HEK293 (cell line): ENCODE measurements at regions not wholly inside any gene's neighbourhood (a gene's known extent, or its start where the extent isn't known, plus 50 kb on each side); places are given as distances from the start of the nearest gene placed in this dataset.

ENCODE experiments used
- FEZF1 ChIP-seq: fragments of 450-650 bp; formaldehyde crosslinking; IDR thresholded peaks from 2 replicates; pipeline ENCODE4 v1.5.1; 2016; ENCODE audit warnings: missing biosample characterization, missing genetic modification characterization
- GLI4 ChIP-seq: fragments of 450-650 bp; formaldehyde crosslinking; IDR thresholded peaks from 2 replicates; pipeline ENCODE4 v1.5.1; 2016; ENCODE audit warnings: missing biosample characterization, missing genetic modification characterization
- SALL2 ChIP-seq: fragments of 450-650 bp; formaldehyde crosslinking; IDR thresholded peaks from 2 replicates; pipeline ENCODE4 v1.5.0; 2017; ENCODE audit warnings: missing biosample characterization, mild to moderate bottlenecking, missing genetic modification characterization, borderline replicate concordance
- SP3 ChIP-seq: fragments of 450-650 bp; formaldehyde crosslinking; IDR thresholded peaks from 2 replicates; pipeline ENCODE4 v1.5.1; 2016; ENCODE audit warnings: missing biosample characterization, missing genetic modification characterization
- TRIM28 ChIP-seq: IDR thresholded peaks from 2 replicates; pipeline ENCODE4 v1.6.1; 2011; ENCODE audit warnings: low read length, control low read depth, borderline replicate concordance
- WT1 ChIP-seq: fragments of 450-650 bp; formaldehyde crosslinking; IDR thresholded peaks from 2 replicates; pipeline ENCODE4 v1.5.1; 2016; ENCODE audit warnings: missing biosample characterization, missing genetic modification characterization
- YY2 ChIP-seq: fragments of 450-650 bp; formaldehyde crosslinking; IDR thresholded peaks from 2 replicates; pipeline ENCODE4 v1.5.1; 2016; ENCODE audit warnings: missing biosample characterization, missing genetic modification characterization
- ZBTB17 ChIP-seq: fragments of 450-650 bp; formaldehyde crosslinking; IDR thresholded peaks from 2 replicates; pipeline ENCODE4 v1.5.1; 2016; ENCODE audit warnings: missing biosample characterization, missing genetic modification characterization
- ZNF132 ChIP-seq: fragments of 450-650 bp; formaldehyde crosslinking; IDR thresholded peaks from 2 replicates; pipeline ENCODE4 v1.5.1; 2017; ENCODE audit warnings: missing biosample characterization, missing genetic modification characterization, borderline replicate concordance
- ZNF146 ChIP-seq: fragments of 450-650 bp; formaldehyde crosslinking; IDR thresholded peaks from 2 replicates; pipeline ENCODE4 v1.5.1; 2016; ENCODE audit warnings: missing biosample characterization, missing genetic modification characterization
- ZNF175 ChIP-seq: fragments of 450-650 bp; formaldehyde crosslinking; IDR thresholded peaks from 2 replicates; pipeline ENCODE4 v1.5.1; 2016; ENCODE audit warnings: missing biosample characterization, missing genetic modification characterization
- ZNF19 ChIP-seq: fragments of 450-650 bp; formaldehyde crosslinking; IDR thresholded peaks from 2 replicates; pipeline ENCODE4; 2016; ENCODE audit warnings: missing biosample characterization, missing genetic modification characterization, low read depth
- ZNF239 ChIP-seq: fragments of 450-650 bp; formaldehyde crosslinking; IDR thresholded peaks from 2 replicates; pipeline ENCODE4 v1.5.1; 2016; ENCODE audit warnings: missing biosample characterization, missing genetic modification characterization
- ZNF274 ChIP-seq, 2 experiments: fragments of 200-500 bp in 1 of 2; fragments of 450-650 bp in 1 of 2; sonication (Bioruptor generic) in 1 of 2; formaldehyde crosslinking in 1 of 2; IDR thresholded peaks; 2 replicates each; pipeline versions ENCODE4 v1.5.1 to v1.6.1; 2014 to 2016; ENCODE audit warnings: borderline replicate concordance in 1 of 2, inconsistent platforms in 1 of 2, low read length in 1 of 2, missing biosample characterization in 1 of 2, missing genetic modification characterization in 1 of 2
- ZNF292 ChIP-seq: fragments of 450-650 bp; formaldehyde crosslinking; IDR thresholded peaks from 2 replicates; pipeline ENCODE4 v1.5.1; 2016; ENCODE audit warnings: low read depth, missing biosample characterization, missing genetic modification characterization, borderline replicate concordance
- ZNF341 ChIP-seq: fragments of 450-650 bp; formaldehyde crosslinking; IDR thresholded peaks from 2 replicates; pipeline ENCODE4; 2016; ENCODE audit warnings: low read depth, missing biosample characterization, missing genetic modification characterization
- ZNF404 ChIP-seq: fragments of 450-650 bp; formaldehyde crosslinking; IDR thresholded peaks from 2 replicates; pipeline ENCODE4 v1.5.1; 2017; ENCODE audit warnings: missing biosample characterization, missing genetic modification characterization
- ZNF510 ChIP-seq: fragments of 450-650 bp; formaldehyde crosslinking; IDR thresholded peaks from 2 replicates; pipeline ENCODE4 v1.5.1; 2018; ENCODE audit warnings: mild to moderate bottlenecking, missing genetic modification characterization, missing biosample characterization; ENCODE audit not compliant: insufficient replicate concordance
- ZNF530 ChIP-seq: fragments of 450-650 bp; formaldehyde crosslinking; IDR thresholded peaks from 2 replicates; pipeline ENCODE4 v1.5.1; 2016; ENCODE audit warnings: low read depth, missing biosample characterization, missing genetic modification characterization
- ZNF558 ChIP-seq: fragments of 450-650 bp; formaldehyde crosslinking; IDR thresholded peaks from 2 replicates; pipeline ENCODE4 v1.5.1; 2016; ENCODE audit warnings: missing biosample characterization, missing genetic modification characterization
- ZNF585B ChIP-seq: fragments of 450-650 bp; formaldehyde crosslinking; IDR thresholded peaks from 2 replicates; pipeline ENCODE4 v1.5.1; 2016; ENCODE audit warnings: missing biosample characterization, missing genetic modification characterization
- ZNF621 ChIP-seq: fragments of 450-650 bp; formaldehyde crosslinking; IDR thresholded peaks from 2 replicates; pipeline ENCODE4 v1.5.1; 2017; ENCODE audit warnings: missing biosample characterization, missing genetic modification characterization
- ZNF654 ChIP-seq: fragments of 450-650 bp; formaldehyde crosslinking; IDR thresholded peaks from 2 replicates; pipeline ENCODE4 v1.5.1; 2016; ENCODE audit warnings: low read depth, missing biosample characterization, missing genetic modification characterization
- ZNF837 ChIP-seq: fragments of 450-650 bp; formaldehyde crosslinking; IDR thresholded peaks from 2 replicates; pipeline ENCODE4 v1.5.1; 2016; ENCODE audit warnings: missing biosample characterization, missing genetic modification characterization
- TF ChIP-seq, protein P1 (sequence below): fragments of 450-650 bp; formaldehyde crosslinking; IDR thresholded peaks from 2 replicates; pipeline ENCODE4 v1.5.1; 2016; ENCODE audit warnings: missing biosample characterization, missing genetic modification characterization
- TF ChIP-seq, protein P2 (sequence below): fragments of 450-650 bp; formaldehyde crosslinking; IDR thresholded peaks from 2 replicates; pipeline ENCODE4 v1.5.1; 2016; ENCODE audit warnings: missing biosample characterization, missing genetic modification characterization
- TF ChIP-seq, protein P3 (sequence below): fragments of 450-650 bp; formaldehyde crosslinking; IDR thresholded peaks from 2 replicates; pipeline ENCODE4 v1.5.1; 2016; ENCODE audit warnings: missing biosample characterization, missing genetic modification characterization
- TF ChIP-seq, protein P4 (sequence below): fragments of 450-650 bp; formaldehyde crosslinking; IDR thresholded peaks from 2 replicates; pipeline ENCODE4 v1.5.1; 2016; ENCODE audit warnings: missing biosample characterization, missing genetic modification characterization
- TF ChIP-seq, protein P5 (sequence below): fragments of 450-650 bp; formaldehyde crosslinking; IDR thresholded peaks from 2 replicates; pipeline ENCODE4; 2016; ENCODE audit warnings: missing biosample characterization, missing genetic modification characterization
- TF ChIP-seq, protein P6 (sequence below): fragments of 450-650 bp; formaldehyde crosslinking; IDR thresholded peaks from 2 replicates; pipeline ENCODE4 v1.5.1; 2016; ENCODE audit warnings: missing biosample characterization, missing genetic modification characterization
- TF ChIP-seq, protein P7 (sequence below): fragments of 450-650 bp; formaldehyde crosslinking; IDR thresholded peaks from 2 replicates; pipeline ENCODE4 v1.5.1; 2016; ENCODE audit warnings: missing biosample characterization, missing genetic modification characterization

DNA sequence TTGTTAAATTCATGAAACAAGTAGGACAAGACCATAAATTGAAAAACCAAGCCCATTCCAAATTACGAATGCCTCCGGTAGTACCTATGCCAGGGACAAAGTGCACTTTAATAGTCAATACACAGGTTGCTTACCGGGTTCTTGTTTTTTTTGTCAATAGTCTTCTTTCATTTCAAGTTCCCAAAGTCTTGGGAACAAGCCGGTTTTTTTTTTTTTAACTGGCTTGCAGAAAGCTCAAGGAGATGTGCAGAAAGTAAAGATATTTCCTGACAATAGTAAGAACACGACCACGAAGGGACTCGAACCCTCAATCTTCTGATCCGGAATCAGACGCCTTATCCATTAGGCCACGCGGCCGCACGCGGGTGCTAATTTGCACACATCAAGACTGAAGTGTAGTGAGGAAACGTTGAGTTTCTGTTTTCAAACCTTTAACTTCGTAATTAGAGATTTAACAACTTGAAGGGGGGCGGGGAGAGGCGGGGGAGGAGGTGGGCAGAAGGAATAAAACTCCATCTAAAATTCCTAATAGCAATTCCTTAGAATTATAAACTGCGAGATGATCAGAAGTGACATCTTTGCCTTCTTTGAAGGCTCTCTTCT is 181.0 kb downstream of the TRIM27 start (continued):
- TF ChIP-seq ZNF558 (tag by site-specific recombination) = peak; percentile 62; the same call in 1 of the 2 replicates
- no peak for TF ChIP-seq ZNF292 (tag by site-specific recombination)
- TF ChIP-seq SALL2 (tag by site-specific recombination) = no peak
- no peak for TF ChIP-seq ZNF341 (tag by site-specific recombination)
- TF ChIP-seq, protein P1, sequence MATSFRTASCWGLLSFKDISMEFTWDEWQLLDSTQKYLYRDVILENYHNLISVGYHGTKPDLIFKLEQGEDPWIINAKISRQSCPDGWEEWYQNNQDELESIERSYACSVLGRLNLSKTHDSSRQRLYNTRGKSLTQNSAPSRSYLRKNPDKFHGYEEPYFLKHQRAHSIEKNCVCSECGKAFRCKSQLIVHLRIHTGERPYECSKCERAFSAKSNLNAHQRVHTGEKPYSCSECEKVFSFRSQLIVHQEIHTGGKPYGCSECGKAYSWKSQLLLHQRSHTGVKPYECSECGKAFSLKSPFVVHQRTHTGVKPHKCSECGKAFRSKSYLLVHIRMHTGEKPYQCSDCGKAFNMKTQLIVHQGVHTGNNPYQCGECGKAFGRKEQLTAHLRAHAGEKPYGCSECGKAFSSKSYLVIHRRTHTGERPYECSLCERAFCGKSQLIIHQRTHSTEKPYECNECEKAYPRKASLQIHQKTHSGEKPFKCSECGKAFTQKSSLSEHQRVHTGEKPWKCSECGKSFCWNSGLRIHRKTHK (tag by site-specific recombination) = no peak
- no peak for TF ChIP-seq ZNF19
- no peak for TF ChIP-seq FEZF1 (tag by site-specific recombination)
- TF ChIP-seq ZNF274 (IDR thresholded peaks at IDR 0.05; ENCODE audit: low read length) = no peak
- no peak for TF ChIP-seq ZNF274 (tag by site-specific recombination; IDR thresholded peaks at IDR 0.05; ENCODE audit: borderline replicate concordance)
- TF ChIP-seq ZNF585B (tag by site-specific recombination) = no peak
- TF ChIP-seq GLI4 = no peak
- TF ChIP-seq, protein P2, sequence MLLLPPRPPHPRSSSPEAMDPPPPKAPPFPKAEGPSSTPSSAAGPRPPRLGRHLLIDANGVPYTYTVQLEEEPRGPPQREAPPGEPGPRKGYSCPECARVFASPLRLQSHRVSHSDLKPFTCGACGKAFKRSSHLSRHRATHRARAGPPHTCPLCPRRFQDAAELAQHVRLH = peak; percentile 60; the same call in 1 of the 2 replicates
- TF ChIP-seq, protein P3, sequence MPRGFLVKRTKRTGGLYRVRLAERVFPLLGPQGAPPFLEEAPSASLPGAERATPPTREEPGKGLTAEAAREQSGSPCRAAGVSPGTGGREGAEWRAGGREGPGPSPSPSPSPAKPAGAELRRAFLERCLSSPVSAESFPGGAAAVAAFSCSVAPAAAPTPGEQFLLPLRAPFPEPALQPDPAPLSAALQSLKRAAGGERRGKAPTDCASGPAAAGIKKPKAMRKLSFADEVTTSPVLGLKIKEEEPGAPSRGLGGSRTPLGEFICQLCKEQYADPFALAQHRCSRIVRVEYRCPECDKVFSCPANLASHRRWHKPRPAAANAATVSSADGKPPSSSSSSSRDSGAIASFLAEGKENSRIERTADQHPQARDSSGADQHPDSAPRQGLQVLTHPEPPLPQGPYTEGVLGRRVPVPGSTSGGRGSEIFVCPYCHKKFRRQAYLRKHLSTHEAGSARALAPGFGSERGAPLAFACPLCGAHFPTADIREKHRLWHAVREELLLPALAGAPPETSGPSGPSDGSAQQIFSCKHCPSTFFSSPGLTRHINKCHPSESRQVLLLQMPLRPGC = 0 out of 2 replicates have a peak, but pooled peaks have one; percentile 31
- no peak for TF ChIP-seq ZNF175
- TF ChIP-seq ZNF404 = no peak
- TF ChIP-seq, protein P4, sequence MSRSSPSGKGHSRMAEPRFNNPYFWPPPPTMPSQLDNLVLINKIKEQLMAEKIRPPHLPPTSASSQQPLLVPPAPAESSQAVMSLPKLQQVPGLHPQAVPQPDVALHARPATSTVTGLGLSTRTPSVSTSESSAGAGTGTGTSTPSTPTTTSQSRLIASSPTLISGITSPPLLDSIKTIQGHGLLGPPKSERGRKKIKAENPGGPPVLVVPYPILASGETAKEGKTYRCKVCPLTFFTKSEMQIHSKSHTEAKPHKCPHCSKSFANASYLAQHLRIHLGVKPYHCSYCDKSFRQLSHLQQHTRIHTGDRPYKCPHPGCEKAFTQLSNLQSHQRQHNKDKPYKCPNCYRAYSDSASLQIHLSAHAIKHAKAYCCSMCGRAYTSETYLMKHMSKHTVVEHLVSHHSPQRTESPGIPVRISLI (tag by site-specific recombination) = peak; percentile 98
- TF ChIP-seq, protein P5, sequence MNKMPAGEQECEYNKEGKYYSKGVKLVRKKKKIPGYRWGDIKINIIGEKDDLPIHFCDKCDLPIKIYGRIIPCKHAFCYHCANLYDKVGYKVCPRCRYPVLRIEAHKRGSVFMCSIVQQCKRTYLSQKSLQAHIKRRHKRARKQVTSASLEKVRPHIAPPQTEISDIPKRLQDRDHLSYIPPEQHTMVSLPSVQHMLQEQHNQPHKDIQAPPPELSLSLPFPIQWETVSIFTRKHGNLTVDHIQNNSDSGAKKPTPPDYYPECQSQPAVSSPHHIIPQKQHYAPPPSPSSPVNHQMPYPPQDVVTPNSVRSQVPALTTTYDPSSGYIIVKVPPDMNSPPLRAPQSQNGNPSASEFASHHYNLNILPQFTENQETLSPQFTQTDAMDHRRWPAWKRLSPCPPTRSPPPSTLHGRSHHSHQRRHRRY (tag by site-specific recombination) = no peak
- TF ChIP-seq, protein P6, sequence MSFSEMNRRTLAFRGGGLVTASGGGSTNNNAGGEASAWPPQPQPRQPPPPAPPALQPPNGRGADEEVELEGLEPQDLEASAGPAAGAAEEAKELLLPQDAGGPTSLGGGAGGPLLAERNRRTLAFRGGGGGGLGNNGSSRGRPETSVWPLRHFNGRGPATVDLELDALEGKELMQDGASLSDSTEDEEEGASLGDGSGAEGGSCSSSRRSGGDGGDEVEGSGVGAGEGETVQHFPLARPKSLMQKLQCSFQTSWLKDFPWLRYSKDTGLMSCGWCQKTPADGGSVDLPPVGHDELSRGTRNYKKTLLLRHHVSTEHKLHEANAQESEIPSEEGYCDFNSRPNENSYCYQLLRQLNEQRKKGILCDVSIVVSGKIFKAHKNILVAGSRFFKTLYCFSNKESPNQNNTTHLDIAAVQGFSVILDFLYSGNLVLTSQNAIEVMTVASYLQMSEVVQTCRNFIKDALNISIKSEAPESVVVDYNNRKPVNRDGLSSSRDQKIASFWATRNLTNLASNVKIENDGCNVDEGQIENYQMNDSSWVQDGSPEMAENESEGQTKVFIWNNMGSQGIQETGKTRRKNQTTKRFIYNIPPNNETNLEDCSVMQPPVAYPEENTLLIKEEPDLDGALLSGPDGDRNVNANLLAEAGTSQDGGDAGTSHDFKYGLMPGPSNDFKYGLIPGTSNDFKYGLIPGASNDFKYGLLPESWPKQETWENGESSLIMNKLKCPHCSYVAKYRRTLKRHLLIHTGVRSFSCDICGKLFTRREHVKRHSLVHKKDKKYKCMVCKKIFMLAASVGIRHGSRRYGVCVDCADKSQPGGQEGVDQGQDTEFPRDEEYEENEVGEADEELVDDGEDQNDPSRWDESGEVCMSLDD (tag by site-specific recombination) = no peak
- TF ChIP-seq ZNF132 = no peak
- peak; percentile 48; the same call in 1 of the 2 replicates for TF ChIP-seq SP3 (tag by site-specific recombination)
- peak; percentile 54; the same call in 1 of the 2 replicates for TF ChIP-seq TRIM28
- TF ChIP-seq ZNF510 (tag by site-specific recombination) = peak; percentile 67
- TF ChIP-seq ZBTB17 (tag by site-specific recombination) = no peak
- TF ChIP-seq YY2 = no peak
- TF ChIP-seq ZNF146 (tag by site-specific recombination) = no peak
- TF ChIP-seq ZNF837 (tag by site-specific recombination) = no peak
- TF ChIP-seq, protein P7, sequence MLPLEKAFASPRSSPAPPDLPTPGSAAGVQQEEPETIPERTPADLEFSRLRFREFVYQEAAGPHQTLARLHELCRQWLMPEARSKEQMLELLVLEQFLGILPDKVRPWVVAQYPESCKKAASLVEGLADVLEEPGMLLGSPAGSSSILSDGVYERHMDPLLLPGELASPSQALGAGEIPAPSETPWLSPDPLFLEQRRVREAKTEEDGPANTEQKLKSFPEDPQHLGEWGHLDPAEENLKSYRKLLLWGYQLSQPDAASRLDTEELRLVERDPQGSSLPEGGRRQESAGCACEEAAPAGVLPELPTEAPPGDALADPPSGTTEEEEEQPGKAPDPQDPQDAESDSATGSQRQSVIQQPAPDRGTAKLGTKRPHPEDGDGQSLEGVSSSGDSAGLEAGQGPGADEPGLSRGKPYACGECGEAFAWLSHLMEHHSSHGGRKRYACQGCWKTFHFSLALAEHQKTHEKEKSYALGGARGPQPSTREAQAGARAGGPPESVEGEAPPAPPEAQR = no peak
- TF ChIP-seq ZNF621 (tag by site-specific recombination) = no peak
- TF ChIP-seq WT1 (tag by site-specific recombination) = 0 out of 2 replicates have a peak, but pooled peaks have one; percentile 16
- TF ChIP-seq ZNF530 (tag by site-specific recombination) = no peak
- no peak for TF ChIP-seq ZNF654 (tag by site-specific recombination)
- no peak for TF ChIP-seq ZNF239 (tag by site-specific recombination)
